ENCODE measurements at regions not wholly inside any gene's neighbourhood (a gene's known extent, or its start where the extent isn't known, plus 50 kb on each side); places are given as distances from the start of the nearest gene placed in this dataset.

- no peak for TF ChIP-seq ATF1 (CRISPR knock-in tag; IDR thresholded peaks at IDR 0.05)
- TF ChIP-seq RELA (CRISPR knock-in tag; IDR thresholded peaks at IDR 0.05; ENCODE audit: borderline replicate concordance) = no peak
- no peak for TF ChIP-seq SMAD3 (CRISPR knock-in tag; IDR thresholded peaks at IDR 0.05; ENCODE audit: borderline replicate concordance)
- no peak for TF ChIP-seq CTCF (IDR thresholded peaks at IDR 0.05)
- TF ChIP-seq HMGXB4 (CRISPR knock-in tag; IDR thresholded peaks at IDR 0.05) = no peak
- no peak for TF ChIP-seq NFE2L1 (CRISPR knock-in tag; IDR thresholded peaks at IDR 0.05)
These were observed 168.2 kb downstream of the CYLD start for GRCh38 chr16:50909831-50910735.

All from WTC11 (cell line).